Thyroid gland (tissue), 4 donors: ENCODE measurements at regions not wholly inside any gene's neighbourhood (a gene's known extent, or its start where the extent isn't known, plus 50 kb on each side); places are given as distances from the start of the nearest gene placed in this dataset.

Experiments used
- DNase-seq, 2 donors: peaks; one replicate each; pipeline ENCODE4 v3.0.0-alpha.2; 2019
- H3K27ac ChIP-seq, 3 donors: fragments of 200-600 bp; sonication (generic); 1 replicate in 2 of 3; 2 replicates in 1 of 3; pipeline ENCODE4 v1.5.1; 2016 to 2019; ENCODE audit warnings: mild to moderate bottlenecking in 1 of 3, moderate library complexity in 1 of 3
- H3K27me3 ChIP-seq: fragments of 200-600 bp; sonication (generic); one replicate; pipeline ENCODE4 v1.5.1; 2019
- H3K36me3 ChIP-seq, 2 donors: fragments of 200-600 bp; sonication (generic); one replicate each; pipeline ENCODE4 v1.5.1; 2016 to 2019
- H3K4me1 ChIP-seq, 2 donors: fragments of 200-600 bp; sonication (generic); one replicate each; pipeline ENCODE4 v1.5.1; 2017 to 2019
- H3K4me3 ChIP-seq, 3 donors: fragments of 200-600 bp; sonication (generic); replicated peaks in 1 of 3; 1 replicate in 2 of 3; 2 replicates in 1 of 3; pipeline ENCODE4 v1.5.1; 2016; ENCODE audit warnings: mild to moderate bottlenecking in 1 of 3
- H3K9me3 ChIP-seq: fragments of 200-600 bp; sonication (generic); one replicate; pipeline ENCODE4 v1.5.1; 2017
- POLR2A ChIP-seq, 2 donors: fragments of 450-650 bp; IDR thresholded peaks; one replicate each; pipeline ENCODE4 v1.6.1; 2017; ENCODE audit warnings: antibody characterized with exemption in 2 of 2, mild to moderate bottlenecking in 2 of 2, moderate library complexity in 1 of 2
- WGBS, 2 donors: methylation state at CpG; one replicate each; pipeline ENCODE4 v1.1.5; 2017; 5-methylcytosine and 5-hydroxymethylcytosine counted together
- intact Hi-C: fragments of 100-400 bp; cut with DNase I; formaldehyde crosslinking; loops from one replicate; pipeline ENCODE4 v1.15.1; 2023
- TF ChIP-seq, protein P1 (sequence below), 6 experiments: fragments of 200-600 bp in 3 of 6; fragments of 450-650 bp in 3 of 6; sonication (generic) in 3 of 6; IDR thresholded peaks; one replicate each; pipeline ENCODE4 v1.5.1; 2016 to 2019; ENCODE audit warnings: antibody characterized with exemption in 6 of 6, mild to moderate bottlenecking in 2 of 6, inconsistent platforms in 1 of 6, moderate library complexity in 1 of 6

DNA sequence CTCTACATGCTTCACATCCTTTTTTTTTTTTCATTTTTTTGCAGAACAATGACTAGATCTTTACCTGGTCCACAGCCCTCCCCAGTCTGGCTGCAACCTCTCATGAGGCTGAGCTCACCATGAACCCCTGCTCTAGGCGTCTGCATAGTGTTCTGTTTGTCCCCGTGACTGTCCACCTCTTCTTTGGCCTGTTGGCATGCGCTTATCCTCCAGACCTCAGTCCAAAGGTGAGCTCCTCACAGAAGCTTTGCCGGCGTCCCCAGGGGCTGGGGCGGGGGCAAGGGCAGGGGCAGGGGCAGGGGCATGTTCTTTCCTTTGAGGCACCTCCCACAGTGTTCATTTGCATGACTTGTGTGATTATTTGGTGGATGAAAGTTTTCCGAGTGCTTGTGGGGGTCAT, 218.4 kb upstream of the ZNF32 start:
- WGBS, 2 donors, result 89 to 99% methylated on average over 6 to 7 of the region's 7 CpGs
- H3K27me3 ChIP-seq, result no peaks in the 10 kb centered on the region
- no peak overlapping the region for H3K27ac ChIP-seq

DNA sequence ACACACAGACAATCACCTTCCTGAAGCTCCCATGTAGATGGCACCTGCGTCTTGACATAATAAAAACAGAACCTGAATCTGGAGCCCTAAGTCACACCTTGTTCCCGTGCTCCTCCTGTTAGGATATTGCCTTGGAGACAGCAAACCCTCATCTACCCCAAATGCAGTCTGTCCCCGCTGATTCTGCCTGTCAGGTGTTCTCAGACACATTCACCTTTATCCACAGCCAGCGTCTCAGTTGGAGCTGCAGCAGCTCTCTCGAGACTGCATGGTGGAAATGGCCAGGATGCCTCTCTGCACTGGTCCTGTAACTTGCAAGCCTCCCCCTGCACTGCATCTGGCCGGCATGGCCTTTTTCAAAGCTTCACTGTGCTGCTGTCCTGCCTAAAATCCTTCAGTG, 218.0 kb upstream of the ZNF32 start:
- DNase-seq, result no peak
- Histone ChIP-seq H3K9me3 (no peaks in the 10 kb centered on the region), H3K27me3 (no peaks in the 10 kb centered on the region), H3K4me1 (peaks cover 0 to 31% of the 10 kb centered on the region in 2 donors), H3K4me3 (no peak overlapping the region), H3K27ac (no peak overlapping the region), H3K36me3 (no peaks in the 10 kb centered on the region)
- TF ChIP-seq, protein P1, sequence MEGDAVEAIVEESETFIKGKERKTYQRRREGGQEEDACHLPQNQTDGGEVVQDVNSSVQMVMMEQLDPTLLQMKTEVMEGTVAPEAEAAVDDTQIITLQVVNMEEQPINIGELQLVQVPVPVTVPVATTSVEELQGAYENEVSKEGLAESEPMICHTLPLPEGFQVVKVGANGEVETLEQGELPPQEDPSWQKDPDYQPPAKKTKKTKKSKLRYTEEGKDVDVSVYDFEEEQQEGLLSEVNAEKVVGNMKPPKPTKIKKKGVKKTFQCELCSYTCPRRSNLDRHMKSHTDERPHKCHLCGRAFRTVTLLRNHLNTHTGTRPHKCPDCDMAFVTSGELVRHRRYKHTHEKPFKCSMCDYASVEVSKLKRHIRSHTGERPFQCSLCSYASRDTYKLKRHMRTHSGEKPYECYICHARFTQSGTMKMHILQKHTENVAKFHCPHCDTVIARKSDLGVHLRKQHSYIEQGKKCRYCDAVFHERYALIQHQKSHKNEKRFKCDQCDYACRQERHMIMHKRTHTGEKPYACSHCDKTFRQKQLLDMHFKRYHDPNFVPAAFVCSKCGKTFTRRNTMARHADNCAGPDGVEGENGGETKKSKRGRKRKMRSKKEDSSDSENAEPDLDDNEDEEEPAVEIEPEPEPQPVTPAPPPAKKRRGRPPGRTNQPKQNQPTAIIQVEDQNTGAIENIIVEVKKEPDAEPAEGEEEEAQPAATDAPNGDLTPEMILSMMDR (IDR thresholded peaks at IDR 0.05), result no peak
- TF ChIP-seq POLR2A (IDR thresholded peaks at IDR 0.05), result no peak
- intact Hi-C loops, result no loop called here
- 73 to 90% methylated on average over 6 of the region's 6 CpGs for WGBS, 2 donors

More for the DNA sequence above, 218.4 kb upstream of the ZNF32 start:
- Histone ChIP-seq H3K4me1 (peaks cover 0 to 27% of the 10 kb centered on the region in 2 donors), H3K4me3 (no peak overlapping the region), H3K36me3 (no peaks in the 10 kb centered on the region), H3K9me3 (no peaks in the 10 kb centered on the region)
- no peak for DNase-seq
- TF ChIP-seq, protein P1 (IDR thresholded peaks at IDR 0.05), result no peak
- TF ChIP-seq POLR2A (IDR thresholded peaks at IDR 0.05), result no peak
- intact Hi-C loops, result no loop called here

DNA sequence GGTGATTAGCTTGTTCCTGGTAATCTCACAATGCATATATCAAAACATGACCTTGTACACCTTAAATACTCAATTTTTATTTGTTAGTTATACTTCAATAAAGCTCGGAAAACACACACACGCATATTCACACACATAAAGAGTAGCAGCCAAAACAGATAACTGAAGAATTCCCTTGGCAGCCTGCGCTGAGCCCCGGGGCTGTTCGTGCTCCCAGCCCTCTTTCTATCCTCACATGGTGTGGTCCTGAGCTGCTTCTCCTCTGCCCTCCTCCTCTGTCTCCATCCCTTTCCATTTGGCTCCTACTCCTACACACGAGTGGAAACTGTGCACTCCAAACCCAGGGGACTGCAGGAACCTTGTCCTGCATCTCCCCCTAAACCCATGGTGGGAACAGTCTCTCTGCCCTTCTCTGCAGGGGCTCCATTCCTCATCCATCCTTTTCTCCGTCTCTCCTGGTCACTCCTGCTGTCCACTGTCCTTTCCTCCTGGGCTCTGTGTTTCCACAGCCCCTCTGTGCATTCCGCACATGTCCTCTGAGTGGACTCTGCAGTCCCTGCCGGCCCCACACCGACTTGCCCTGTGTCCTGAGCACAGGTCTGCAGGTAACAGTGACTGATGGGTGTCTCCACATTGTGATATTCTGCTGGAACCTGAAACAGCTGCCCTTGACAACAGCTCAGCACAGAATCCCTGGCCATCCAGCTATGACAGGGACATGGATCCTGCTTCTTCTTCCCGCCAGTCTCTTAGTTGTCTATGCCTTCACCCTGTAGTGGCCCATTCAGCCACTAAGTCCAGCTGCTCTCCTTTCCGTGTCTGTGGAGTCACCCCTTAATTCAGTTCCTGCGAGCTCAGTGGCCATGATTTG, 216.8 kb upstream of the ZNF32 start:
- intact Hi-C loops, result no loop called here
- H3K4me3 ChIP-seq, result no peak overlapping the region
- H3K27ac ChIP-seq, result no peak overlapping the region
- TF ChIP-seq, protein P1 (IDR thresholded peaks at IDR 0.05), result no peak
- TF ChIP-seq POLR2A (IDR thresholded peaks at IDR 0.05), result no peak
- H3K27me3 ChIP-seq, result no peaks in the 10 kb centered on the region
- 77 to 85% methylated on average over 13 of the region's 13 CpGs for WGBS, 2 donors
- no peaks in the 10 kb centered on the region for H3K9me3 ChIP-seq
- DNase-seq, result no peak
- H3K36me3 ChIP-seq, result no peaks in the 10 kb centered on the region
- H3K4me1 ChIP-seq, result peaks cover 0 to 32% of the 10 kb centered on the region in 2 donors

DNA sequence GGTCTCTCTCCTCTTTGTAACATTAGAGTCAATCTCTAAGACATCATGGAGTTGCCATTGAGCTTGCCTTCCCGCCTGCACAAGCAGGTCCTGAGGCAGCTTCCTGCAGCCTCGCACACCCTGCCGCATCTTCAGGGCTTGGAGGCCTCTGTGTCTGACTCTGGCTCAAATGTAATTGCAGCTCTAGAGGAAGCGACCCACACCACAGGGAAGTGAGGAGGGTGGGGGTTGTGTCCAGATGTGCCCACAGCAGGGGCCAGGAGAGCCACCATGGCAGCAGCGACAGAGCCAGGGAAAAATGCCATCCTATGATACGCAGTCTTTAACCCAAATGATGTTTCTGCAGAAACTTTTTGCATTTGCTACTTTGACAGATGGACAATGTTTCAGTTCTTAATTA, 216.0 kb upstream of the ZNF32 start:
- no peak for DNase-seq
- 93 to 94% methylated on average over 6 of the region's 6 CpGs for WGBS, 2 donors
- Histone ChIP-seq H3K4me3 (no peak overlapping the region), H3K27me3 (no peaks in the 10 kb centered on the region), H3K27ac (peak overlapping the region in 2 of 3 donors; percentile 38 to 48), H3K36me3 (no peaks in the 10 kb centered on the region), H3K9me3 (no peaks in the 10 kb centered on the region), H3K4me1 (peaks cover 0 to 32% of the 10 kb centered on the region in 2 donors)
- no peak for TF ChIP-seq POLR2A (IDR thresholded peaks at IDR 0.05)
- TF ChIP-seq, protein P1 (IDR thresholded peaks at IDR 0.05), result no peak
- intact Hi-C loops, result no loop called here

DNA sequence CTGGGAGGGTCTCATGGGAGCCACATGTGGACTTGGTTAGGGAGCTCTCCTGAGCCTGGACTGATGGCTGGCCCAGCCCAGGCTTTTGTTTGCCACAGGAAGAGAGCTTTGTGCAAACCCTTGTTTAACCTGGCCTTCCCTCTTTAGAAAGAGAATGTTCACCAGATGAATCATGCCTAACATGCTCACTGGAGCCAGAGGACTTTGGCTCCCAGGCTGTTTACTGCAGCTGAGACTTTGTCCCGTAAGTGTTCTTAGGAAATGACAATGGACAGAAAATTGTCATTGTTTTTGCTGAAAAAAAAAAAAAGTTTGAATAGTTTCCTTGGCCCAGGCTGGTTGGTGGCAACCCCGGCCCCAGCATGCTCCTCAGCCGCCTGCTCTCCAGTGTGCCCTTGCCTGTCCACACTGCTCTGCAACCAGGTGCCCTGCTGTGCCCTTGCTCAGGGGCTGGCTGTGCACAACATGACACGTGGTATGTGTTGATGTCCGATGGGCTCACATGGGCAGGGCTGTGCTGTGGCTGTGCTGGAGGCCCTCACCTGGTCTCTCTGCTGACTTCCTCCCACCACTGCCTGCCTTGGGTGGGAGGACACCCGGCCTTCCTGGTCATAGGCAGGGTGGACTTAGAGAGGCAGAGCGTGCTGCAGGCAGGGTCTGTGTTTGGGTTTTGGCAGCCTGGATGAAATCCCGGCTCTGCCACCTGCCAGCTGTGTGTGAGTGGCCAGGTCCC, 215.3 kb upstream of the ZNF32 start:
- 58 to 85% methylated on average over 5 to 6 of the region's 8 CpGs for WGBS, 2 donors
- Histone ChIP-seq H3K4me1 (peaks cover 0 to 32% of the 10 kb centered on the region in 2 donors), H3K36me3 (no peaks in the 10 kb centered on the region), H3K9me3 (no peaks in the 10 kb centered on the region), H3K27ac (peak overlapping the region in 2 of 3 donors; percentile 38 to 48), H3K27me3 (no peaks in the 10 kb centered on the region), H3K4me3 (no peak overlapping the region)
- intact Hi-C loops, result no loop called here
- DNase-seq, result no peak
- no peak for TF ChIP-seq POLR2A (IDR thresholded peaks at IDR 0.05)
- TF ChIP-seq, protein P1 (IDR thresholded peaks at IDR 0.05), result no peak
